Femur (tissue), 1 donor: ENCODE measurements at regions not wholly inside any gene's neighbourhood (a gene's known extent, or its start where the extent isn't known, plus 50 kb on each side); places are given as distances from the start of the nearest gene placed in this dataset.

Experiments used
- DNase-seq: peaks from one replicate; pipeline ENCODE4 v3.0.0-alpha.2; 2017

DNA sequence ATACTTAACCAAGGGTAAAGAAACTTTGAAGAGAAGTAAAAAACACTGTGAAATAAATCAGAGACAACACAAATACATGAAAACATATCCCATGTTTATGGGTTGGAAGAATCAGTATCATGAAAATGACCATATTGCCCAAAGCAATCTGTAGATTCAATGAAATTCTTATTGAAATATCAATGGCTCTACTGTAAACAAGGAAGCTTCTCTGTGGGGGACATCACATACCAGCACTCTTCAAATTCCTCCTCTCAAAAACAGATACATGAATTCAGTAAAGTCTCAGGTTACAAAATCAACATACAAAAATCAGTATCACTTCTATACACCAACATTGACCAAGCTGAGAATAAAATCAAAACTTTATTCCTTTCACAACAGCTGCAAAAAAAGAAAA lies 63.5 kb upstream of the CNTNAP5 start:
- no peak for DNase-seq

- no peak for DNase-seq
Observed at GRCh38 chr2:123971564-123972318, 53.3 kb upstream of the CNTNAP5 start.
